ENCODE measurements at regions not wholly inside any gene's neighbourhood (a gene's known extent, or its start where the extent isn't known, plus 50 kb on each side); places are given as distances from the start of the nearest gene placed in this dataset.

GRCh38 chrX:45668686-45669443, 468.2 kb upstream of the DIPK2B start:
- TF ChIP-seq POLR2A (IDR thresholded peaks at IDR 0.05; ENCODE audit: low read length) (no peak), CTCF (IDR thresholded peaks at IDR 0.05) (no peak), REST (IDR thresholded peaks at IDR 0.05) (no peak), SMC3 (IDR thresholded peaks at IDR 0.05) (no peak), JUN (IDR thresholded peaks at IDR 0.05) (no peak), KDM5A (IDR thresholded peaks at IDR 0.05) (no peak)
